ENCODE measurements at regions not wholly inside any gene's neighbourhood (a gene's known extent, or its start where the extent isn't known, plus 50 kb on each side); places are given as distances from the start of the nearest gene placed in this dataset.

DNA sequence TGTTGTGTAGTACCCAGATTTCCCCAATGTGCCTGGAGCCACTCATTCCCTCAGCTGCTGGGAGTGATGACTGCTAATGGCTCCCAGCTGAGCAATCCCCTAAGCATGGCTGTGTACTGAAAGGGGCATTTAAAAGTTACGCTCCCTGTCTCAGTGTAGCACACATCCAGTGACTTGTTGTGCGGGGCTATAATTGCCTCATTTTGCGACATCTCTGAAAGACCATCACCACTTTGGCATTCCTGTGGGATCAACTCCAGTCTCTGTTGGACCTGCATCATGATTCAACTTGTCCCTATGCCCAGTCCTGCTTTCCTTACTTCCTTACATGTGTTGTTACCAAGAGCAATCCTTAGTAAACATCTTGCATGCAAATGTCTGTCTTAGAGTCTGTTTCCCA lies 201.2 kb upstream of the MPDZ start:
- TF ChIP-seq RARB (CRISPR knock-in tag; IDR thresholded peaks at IDR 0.05) (no peak), ZNF70 (CRISPR knock-in tag; IDR thresholded peaks at IDR 0.05) (no peak)
- TF ChIP-seq, protein P1, sequence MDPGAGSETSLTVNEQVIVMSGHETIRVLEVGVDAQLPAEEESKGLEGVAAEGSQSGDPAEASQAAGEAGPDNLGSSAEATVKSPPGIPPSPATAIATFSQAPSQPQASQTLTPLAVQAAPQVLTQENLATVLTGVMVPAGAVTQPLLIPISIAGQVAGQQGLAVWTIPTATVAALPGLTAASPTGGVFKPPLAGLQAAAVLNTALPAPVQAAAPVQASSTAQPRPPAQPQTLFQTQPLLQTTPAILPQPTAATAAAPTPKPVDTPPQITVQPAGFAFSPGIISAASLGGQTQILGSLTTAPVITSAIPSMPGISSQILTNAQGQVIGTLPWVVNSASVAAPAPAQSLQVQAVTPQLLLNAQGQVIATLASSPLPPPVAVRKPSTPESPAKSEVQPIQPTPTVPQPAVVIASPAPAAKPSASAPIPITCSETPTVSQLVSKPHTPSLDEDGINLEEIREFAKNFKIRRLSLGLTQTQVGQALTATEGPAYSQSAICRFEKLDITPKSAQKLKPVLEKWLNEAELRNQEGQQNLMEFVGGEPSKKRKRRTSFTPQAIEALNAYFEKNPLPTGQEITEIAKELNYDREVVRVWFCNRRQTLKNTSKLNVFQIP (CRISPR knock-in tag; IDR thresholded peaks at IDR 0.05; ENCODE audit: borderline replicate concordance, low read depth) = no peak

Data from SK-N-SH treated with all-trans-retinoic acid at 6 μM for 48 hours (cell line).